ENCODE measurements at regions not wholly inside any gene's neighbourhood (a gene's known extent, or its start where the extent isn't known, plus 50 kb on each side); places are given as distances from the start of the nearest gene placed in this dataset.

GRCh38 chr13:75224053-75224742, 257.8 kb downstream of the TBC1D4 start:
- CTCF ChIA-PET = interaction anchor here (0.6 to 2.1 kb wide), 2 partner anchors 34 to 546 kb away, joined by 5 to 7 read pairs; no protein-coding TSS in a partner anchor
- H3K27me3 ChIP-seq (replicated peaks in 1 of 2; ENCODE audit: control insufficient read depth in 2 of 2, insufficient read depth in 2 of 2, low read length in 1 of 2) = no peaks in the 10 kb centered on the region; a peak in 1 of 4 replicates

GRCh38 chr13:75222031-75222430, 259.9 kb downstream of the TBC1D4 start:
- no peaks in the 10 kb centered on the region for H3K79me2 ChIP-seq (ENCODE audit: control insufficient read depth, insufficient read depth, low read length)
- RAD21 ChIA-PET (ENCODE audit: unreplicated experiment) = no interaction called here
- no peak overlapping the region for H3K27ac ChIP-seq (ENCODE audit: control insufficient read depth, insufficient read depth)
- H3K4me2 ChIP-seq (ENCODE audit: control insufficient read depth, insufficient read depth) = no peak overlapping the region
- H3K4me1 ChIP-seq (ENCODE audit: control insufficient read depth, insufficient read depth, low read length) = no peaks in the 10 kb centered on the region
- POLR2A ChIA-PET = interaction anchor here (0.6 kb wide), 1 partner anchor 328 kb away, joined by 6 read pairs; no protein-coding TSS in a partner anchor
- no peak for FAIRE-seq
- intact Hi-C loops (cut with micrococcal nuclease; ENCODE audit: unreplicated experiment) (no loop called here), in situ Hi-C loops (cut with MboI) (loop anchor here (10.0 kb wide), 2 partner anchors 1387 to 1477 kb away; no protein-coding TSS in a partner anchor)
- H3K9ac ChIP-seq (ENCODE audit: control insufficient read depth, insufficient read depth, low read length) = no peak overlapping the region
- 0% methylated on average over 1 of the region's 1 CpG for WGBS (ENCODE audit: insufficient coverage, insufficient replicate concordance, low lambda C conversion rate, missing lambda C conversion rate)
- BruUV-seq (replicated peaks) = no TSS peak
- CTCF ChIA-PET = no interaction called here
- no peak overlapping the region for H2AFZ ChIP-seq (ENCODE audit: control insufficient read depth, low read depth, low read length)
- DNase-seq (ENCODE audit: low read depth, low spot score) = no peak
- no peaks in the 10 kb centered on the region for H3K36me3 ChIP-seq (ENCODE audit: control insufficient read depth in 2 of 2, insufficient read depth in 2 of 2, low read length in 1 of 2)
- TF ChIP-seq YBX1 (IDR thresholded peaks at IDR 0.05) (no peak), RBBP5 (conservative IDR thresholded peaks at IDR 0.05) (no peak), PAX8 (IDR thresholded peaks at IDR 0.05) (no peak), MYB (IDR thresholded peaks at IDR 0.05; ENCODE audit: borderline replicate concordance, low read depth, low read length) (no peak), BACH1 (IDR thresholded peaks at IDR 0.05; ENCODE audit: borderline replicate concordance) (no peak)
- TF ChIP-seq, protein P1, sequence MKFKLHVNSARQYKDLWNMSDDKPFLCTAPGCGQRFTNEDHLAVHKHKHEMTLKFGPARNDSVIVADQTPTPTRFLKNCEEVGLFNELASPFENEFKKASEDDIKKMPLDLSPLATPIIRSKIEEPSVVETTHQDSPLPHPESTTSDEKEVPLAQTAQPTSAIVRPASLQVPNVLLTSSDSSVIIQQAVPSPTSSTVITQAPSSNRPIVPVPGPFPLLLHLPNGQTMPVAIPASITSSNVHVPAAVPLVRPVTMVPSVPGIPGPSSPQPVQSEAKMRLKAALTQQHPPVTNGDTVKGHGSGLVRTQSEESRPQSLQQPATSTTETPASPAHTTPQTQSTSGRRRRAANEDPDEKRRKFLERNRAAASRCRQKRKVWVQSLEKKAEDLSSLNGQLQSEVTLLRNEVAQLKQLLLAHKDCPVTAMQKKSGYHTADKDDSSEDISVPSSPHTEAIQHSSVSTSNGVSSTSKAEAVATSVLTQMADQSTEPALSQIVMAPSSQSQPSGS (IDR thresholded peaks at IDR 0.05; ENCODE audit: low read length) = no peak
- no peak for ATAC-seq
- no peak overlapping the region for H3K4me3 ChIP-seq
- H4K20me1 ChIP-seq (ENCODE audit: control insufficient read depth, insufficient read depth) = no peaks in the 10 kb centered on the region
- H3K9me3 ChIP-seq (replicated peaks; ENCODE audit: control insufficient read depth, insufficient read depth, low read length) = no peaks in the 10 kb centered on the region
- H3K27me3 ChIP-seq (replicated peaks in 1 of 2; ENCODE audit: control insufficient read depth in 2 of 2, insufficient read depth in 2 of 2, low read length in 1 of 2) = no peaks in the 10 kb centered on the region; a peak in 1 of 4 replicates
- SMC1A ChIA-PET (ENCODE audit: uncharacterized antibody, unreplicated experiment) = interaction anchor here (1.3 to 1.6 kb wide), 2 partner anchors 26 to 145 kb away, joined by 4 to 5 read pairs; no protein-coding TSS in a partner anchor

More at GRCh38 chr13:75224053-75224742, 257.8 kb downstream of the TBC1D4 start:
- Histone ChIP-seq H3K27ac (ENCODE audit: control insufficient read depth, insufficient read depth) (no peak overlapping the region), H4K20me1 (ENCODE audit: control insufficient read depth, insufficient read depth) (no peaks in the 10 kb centered on the region), H3K36me3 (ENCODE audit: control insufficient read depth in 2 of 2, insufficient read depth in 2 of 2, low read length in 1 of 2) (no peaks in the 10 kb centered on the region), H2AFZ (ENCODE audit: control insufficient read depth, low read depth, low read length) (no peak overlapping the region), H3K4me2 (ENCODE audit: control insufficient read depth, insufficient read depth) (no peak overlapping the region), H3K4me3 (no peak overlapping the region), H3K9me3 (replicated peaks; ENCODE audit: control insufficient read depth, insufficient read depth, low read length) (no peaks in the 10 kb centered on the region), H3K4me1 (ENCODE audit: control insufficient read depth, insufficient read depth, low read length) (no peaks in the 10 kb centered on the region), H3K9ac (ENCODE audit: control insufficient read depth, insufficient read depth, low read length) (no peak overlapping the region), H3K79me2 (ENCODE audit: control insufficient read depth, insufficient read depth, low read length) (no peaks in the 10 kb centered on the region)
- RAD21 ChIA-PET (ENCODE audit: unreplicated experiment) = no interaction called here
- ATAC-seq (no peak), FAIRE-seq (no peak), DNase-seq (ENCODE audit: low read depth, low spot score) (no peak)
- POLR2A ChIA-PET = no interaction called here
- intact Hi-C loops (cut with micrococcal nuclease; ENCODE audit: unreplicated experiment) = no loop called here
- no peak for TF ChIP-seq MAX (IDR thresholded peaks at IDR 0.05; ENCODE audit: low read depth, low read length)
- TF ChIP-seq JUND (IDR thresholded peaks at IDR 0.05; ENCODE audit: low read depth, low read length) = no peak
- TF ChIP-seq PML (IDR thresholded peaks at IDR 0.05; ENCODE audit: low read length) = no peak
- TF ChIP-seq TBL1XR1 (IDR thresholded peaks at IDR 0.05; ENCODE audit: low read depth, low read length) = no peak
- SMC1A ChIA-PET (ENCODE audit: uncharacterized antibody, unreplicated experiment) = no interaction called here
- WGBS (ENCODE audit: insufficient coverage, insufficient replicate concordance, low lambda C conversion rate, missing lambda C conversion rate) = 52% methylated on average over 6 of the region's 6 CpGs
- BruUV-seq (replicated peaks) = no TSS peak
- in situ Hi-C loops (cut with MboI) = loop anchor here (10.0 kb wide), 2 partner anchors 1389 to 1479 kb away; no protein-coding TSS in a partner anchor
